HepG2 (cell line): ENCODE measurements at regions not wholly inside any gene's neighbourhood (a gene's known extent, or its start where the extent isn't known, plus 50 kb on each side); places are given as distances from the start of the nearest gene placed in this dataset.

ENCODE experiments used
- ATAC-seq: fragments of 200-7000 bp; cut with Tn5 transposase; 3 replicates; pipeline ENCODE4 v1.9.1; 2020; ENCODE audit warnings: mild to moderate bottlenecking, moderate library complexity
- BruUV-seq: library from RNA; stranded (reverse); fragments of 400-500 nt; replicated peaks from 2 replicates; lab custom pipeline; 2021; lab: Mats Ljungman, UMichigan
- CTCF ChIA-PET: fragments of 300-600 bp; formaldehyde crosslinking; extraction: SDS; loops from one replicate; lab custom pipeline; 2021; ENCODE audit warnings: low total read pairs, inconsistent platforms, low intra/inter-chr PET ratio; lab: Yijun Ruan, JAX
- POLR2A ChIA-PET: fragments of 350-600 bp; sonication (Branson Sonifier 250); formaldehyde crosslinking; loops from one replicate; lab custom pipeline; 2020; ENCODE audit warnings: antibody characterized with exemption, inconsistent platforms; lab: Yijun Ruan, JAX
- DNase-seq: peaks from one replicate; pipeline ENCODE4 v3.0.0-alpha.2; 2015; ENCODE audit warnings: low spot score
- FAIRE-seq: peaks from 3 replicates; lab custom pipeline; 2011; peaks lifted over from hg19 to GRCh38; lab: Jason Lieb, UNC
- H2AFZ ChIP-seq: one replicate; pipeline ENCODE4 v1.6.1; 2011; ENCODE audit warnings: low read length, inconsistent platforms
- H3K27ac ChIP-seq: fragments of 300-600 bp; 3 replicates; pipeline ENCODE4 v1.8.0; 2011; ENCODE audit warnings: mixed run types, mild to moderate bottlenecking, mixed read lengths, low read length, inconsistent platforms; ENCODE audit not compliant: insufficient read depth; ENCODE audit errors: extremely low read length
- H3K27me3 ChIP-seq, 2 experiments: fragments of 200-600 bp in 1 of 2; 2 replicates in 1 of 2; 3 replicates in 1 of 2; pipeline versions ENCODE4 v1.6.0 to v1.8.0; 2011; ENCODE audit warnings: low read length in 2 of 2, mild to moderate bottlenecking in 2 of 2, moderate library complexity in 2 of 2, inconsistent platforms in 1 of 2; ENCODE audit not compliant: insufficient read depth in 2 of 2, control insufficient read depth in 1 of 2
- H3K36me3 ChIP-seq, 2 experiments: fragments of 200-600 bp in 1 of 2; replicated peaks in 1 of 2; 2 replicates in 1 of 2; 3 replicates in 1 of 2; pipeline versions ENCODE4 v1.5.1 to v1.8.0; 2011; ENCODE audit warnings: low read length in 2 of 2, inconsistent platforms in 1 of 2; ENCODE audit not compliant: insufficient read depth in 2 of 2, control insufficient read depth in 1 of 2
- H3K4me1 ChIP-seq: 2 replicates; pipeline ENCODE4 v1.5.1; 2012; ENCODE audit warnings: low read length, inconsistent platforms; ENCODE audit not compliant: insufficient read depth
- H3K4me2 ChIP-seq: 2 replicates; pipeline ENCODE4 v1.6.0; 2011; ENCODE audit warnings: low read depth, low read length, inconsistent platforms
- H3K4me3 ChIP-seq, 3 experiments: fragments of 200-600 bp in 1 of 3; sonication (generic), shearing (Covaris generic) in 1 of 3; replicated peaks in 1 of 3; 2 replicates each; pipeline ENCODE4 v1.5.1; 2011 to 2016; ENCODE audit warnings: low read length in 3 of 3, inconsistent platforms in 2 of 3, low read depth in 2 of 3, mild to moderate bottlenecking in 2 of 3, control low read depth in 1 of 3, mixed read lengths in 1 of 3; ENCODE audit not compliant: insufficient read depth in 1 of 3
- H3K79me2 ChIP-seq: one replicate; pipeline ENCODE4 v1.6.1; 2011; ENCODE audit warnings: low read length, inconsistent platforms; ENCODE audit not compliant: insufficient read depth
- H3K9ac ChIP-seq: 2 replicates; pipeline ENCODE4 v1.6.0; 2011; ENCODE audit warnings: mild to moderate bottlenecking, low read depth, low read length, inconsistent platforms; ENCODE audit not compliant: insufficient read depth
- H3K9me3 ChIP-seq: 2 replicates; pipeline ENCODE4 v1.5.1; 2012; ENCODE audit warnings: mild to moderate bottlenecking, low read length
- H4K20me1 ChIP-seq: 2 replicates; pipeline ENCODE4 v1.6.0; 2011; ENCODE audit warnings: inconsistent platforms, mild to moderate bottlenecking, low read length, moderate library complexity; ENCODE audit not compliant: insufficient read depth
- ATF7 ChIP-seq, 2 experiments: fragments of 450-650 bp in 1 of 2; sonication (generic) in 1 of 2; formaldehyde crosslinking in 1 of 2; IDR thresholded peaks; 2 replicates each; pipeline versions ENCODE4 v1.4.0 to v1.6.1; 2016 to 2020; ENCODE audit warnings: antibody characterized with exemption in 1 of 2, mild to moderate bottlenecking in 1 of 2, missing genetic modification reagents in 1 of 2
- ELK4 ChIP-seq: sonication (generic); formaldehyde crosslinking; IDR thresholded peaks from 2 replicates; pipeline ENCODE4 v1.9.0; 2021; ENCODE audit warnings: missing genetic modification reagents, borderline replicate concordance
- ETV5 ChIP-seq: IDR thresholded peaks from 2 replicates; pipeline ENCODE4 v1.6.1; 2018; ENCODE audit warnings: missing biosample characterization, missing genetic modification reagents, inconsistent platforms, borderline replicate concordance
- FOSL1 ChIP-seq: sonication (generic); formaldehyde crosslinking; IDR thresholded peaks from 2 replicates; pipeline ENCODE4 v1.9.0; 2021; ENCODE audit warnings: missing genetic modification reagents, borderline replicate concordance
- MLXIP ChIP-seq: sonication (generic); formaldehyde crosslinking; IDR thresholded peaks from 2 replicates; pipeline ENCODE4 v1.9.0; 2021; ENCODE audit warnings: missing genetic modification reagents, borderline replicate concordance
- RBAK ChIP-seq: sonication (generic); formaldehyde crosslinking; IDR thresholded peaks from 2 replicates; pipeline ENCODE4 v1.5.1; 2020; ENCODE audit warnings: mild to moderate bottlenecking, missing genetic modification reagents
- TAF1 ChIP-seq: sonication (generic); formaldehyde crosslinking; IDR thresholded peaks from 2 replicates; pipeline ENCODE4 v1.4.0; 2020; ENCODE audit warnings: missing genetic modification reagents
- ZBTB44 ChIP-seq: sonication (generic); formaldehyde crosslinking; IDR thresholded peaks from 2 replicates; pipeline ENCODE4 v1.4.0; 2020; ENCODE audit warnings: missing genetic modification reagents
- ZFP62 ChIP-seq: sonication (generic); formaldehyde crosslinking; IDR thresholded peaks from 2 replicates; pipeline ENCODE4 v1.4.0; 2020; ENCODE audit warnings: missing genetic modification reagents
- ZMAT5 ChIP-seq: sonication (generic); formaldehyde crosslinking; IDR thresholded peaks from 2 replicates; pipeline ENCODE4 v1.5.0; 2020; ENCODE audit warnings: mild to moderate bottlenecking, low read depth, missing genetic modification reagents, borderline replicate concordance
- ZNF276 ChIP-seq: sonication (generic); formaldehyde crosslinking; IDR thresholded peaks from 2 replicates; pipeline ENCODE4 v1.4.0; 2020; ENCODE audit warnings: mild to moderate bottlenecking, low read depth, missing genetic modification reagents
- ZNF280B ChIP-seq: sonication (generic); formaldehyde crosslinking; IDR thresholded peaks from 2 replicates; pipeline ENCODE4 v1.5.0; 2020; ENCODE audit warnings: missing genetic modification reagents, mild to moderate bottlenecking, borderline replicate concordance
- ZNF740 ChIP-seq: sonication (generic); formaldehyde crosslinking; IDR thresholded peaks from 2 replicates; pipeline ENCODE4 v1.4.0; 2020; ENCODE audit warnings: missing genetic modification reagents
- in situ Hi-C: cut with HindIII; loops from 2 replicates; pipeline ENCODE4 v1.10.0; 2017; ENCODE audit warnings: low pct_unique_long_range_greater_than_20kb; ENCODE audit not compliant: extremely low pct_ligation_motif_present
- intact Hi-C: fragments of 100-400 bp; cut with micrococcal nuclease; formaldehyde crosslinking; loops from one replicate; pipeline ENCODE4 v1.10.0; 2022; ENCODE audit not compliant: unreplicated experiment

GRCh38 chr3:72183489-72183888 lies 398.5 kb upstream of the PROK2 start (continued):
- TF ChIP-seq ZNF280B (CRISPR knock-in tag), result no peak

- Histone ChIP-seq H3K79me2 (no peaks in the 10 kb centered on the region), H3K4me1 (peaks cover 16% of the 10 kb centered on the region), H3K9ac (no peak overlapping the region), H3K27me3 (no peaks in the 10 kb centered on the region), H3K4me3 (no peak overlapping the region), H3K27ac (no peak overlapping the region)
- in situ Hi-C loops (no loop called here), intact Hi-C loops (no loop called here)
- TF ChIP-seq ZFP62 (CRISPR knock-in tag) (no peak), ELK4 (no peak), FOSL1 (CRISPR knock-in tag) (no peak), RBAK (no peak), ZBTB44 (CRISPR knock-in tag) (no peak), ATF7 (IDR thresholded peaks at IDR 0.05) (no peak), ATF7 (CRISPR knock-in tag; IDR thresholded peaks at IDR 0.05) (no peak), ETV5 (CRISPR knock-in tag) (no peak), ZNF276 (CRISPR knock-in tag) (no peak), ZMAT5 (CRISPR knock-in tag) (no peak), MLXIP (CRISPR knock-in tag) (no peak), ZNF740 (no peak), TAF1 (no peak)
- TF ChIP-seq, all 625 proteins: peak for 0
- no peak overlapping the region for H2AFZ ChIP-seq
- DNase-seq, result no peak
- no peak for FAIRE-seq
- peak; percentile 51; the same call in 1 of the 3 replicates for ATAC-seq
- H3K36me3 ChIP-seq, result no peaks in the 10 kb centered on the region
- H3K4me2 ChIP-seq, result no peak overlapping the region
- no peaks in the 10 kb centered on the region for H4K20me1 ChIP-seq
- CTCF ChIA-PET, result no interaction called here
- POLR2A ChIA-PET, result no interaction called here
- H3K9me3 ChIP-seq, result no peaks in the 10 kb centered on the region
- BruUV-seq, result no TSS peak
Observed at GRCh38 chr3:72182206-72182605, 397.3 kb upstream of the PROK2 start.
